GM12891 (cell line): ENCODE measurements at regions not wholly inside any gene's neighbourhood (a gene's known extent, or its start where the extent isn't known, plus 50 kb on each side); places are given as distances from the start of the nearest gene placed in this dataset.

ENCODE experiments used
- PAX5 ChIP-seq: IDR thresholded peaks from 2 replicates; pipeline ENCODE4 v1.6.1; 2011; ENCODE audit warnings: low read length, moderate library complexity, mild to moderate bottlenecking; ENCODE audit not compliant: insufficient read depth, severe bottlenecking
- POLR2A ChIP-seq: IDR thresholded peaks from 2 replicates; pipeline ENCODE4 v1.6.1; 2011; ENCODE audit warnings: low read depth, low read length, control low read depth
- POLR2AphosphoS5 ChIP-seq: IDR thresholded peaks from 2 replicates; pipeline ENCODE4 v1.6.1; 2011; ENCODE audit warnings: low read depth, low read length, control low read depth
- POU2F2 ChIP-seq: IDR thresholded peaks from 2 replicates; pipeline ENCODE4 v1.6.1; 2011; ENCODE audit warnings: low read depth, mild to moderate bottlenecking, control low read depth, low read length, moderate library complexity
- SPI1 ChIP-seq: IDR thresholded peaks from 2 replicates; pipeline ENCODE4 v1.6.1; 2011; ENCODE audit warnings: low read depth, low read length, control low read depth
- TAF1 ChIP-seq: IDR thresholded peaks from 2 replicates; pipeline ENCODE4 v1.6.1; 2011; ENCODE audit warnings: low read depth, low read length, control low read depth

DNA sequence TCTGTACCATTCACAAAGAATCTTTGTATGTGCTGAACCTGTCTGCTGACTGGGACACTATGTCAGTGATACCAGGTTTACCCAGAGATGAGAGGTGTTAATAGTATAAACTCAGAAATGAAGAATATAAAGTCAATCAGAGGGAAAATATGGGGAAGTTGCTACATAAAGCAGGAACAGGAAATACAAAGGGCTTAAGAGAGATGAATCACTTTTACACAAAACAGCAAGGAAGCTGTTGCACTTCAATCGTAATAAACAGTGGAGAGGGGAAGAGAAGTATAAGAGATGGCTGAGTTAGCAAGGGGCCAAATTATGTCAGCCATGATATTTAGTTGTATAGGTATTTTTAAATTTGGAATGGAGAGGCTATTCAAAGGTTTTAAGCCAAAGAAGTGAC is 890.2 kb upstream of the NCAM2 start:
- TF ChIP-seq POLR2AphosphoS5: no peak
- TF ChIP-seq POLR2A: no peak
- TF ChIP-seq PAX5: no peak
- no peak for TF ChIP-seq SPI1
- no peak for TF ChIP-seq POU2F2
- no peak for TF ChIP-seq TAF1
